Left cardiac atrium (tissue), 4 donors: ENCODE measurements at regions not wholly inside any gene's neighbourhood (a gene's known extent, or its start where the extent isn't known, plus 50 kb on each side); places are given as distances from the start of the nearest gene placed in this dataset.
"Not testable (repeated sequence)": the region's sequence is repeated elsewhere in the genome, so short reads cannot be mapped to it uniquely, and the experiment has no call there.

Experiments used
- ATAC-seq, 2 donors: fragments of 200-7000 bp; cut with Tn5 transposase; one replicate each; pipeline ENCODE4 v1.9.1; 2020; ENCODE audit warnings: mild to moderate bottlenecking in 2 of 2, moderate library complexity in 2 of 2
- DNase-seq: peaks from one replicate; pipeline ENCODE4 v3.0.0-alpha.2; 2020
- intact Hi-C, 2 donors: fragments of 100-400 bp; cut with DNase I; formaldehyde crosslinking; loops; one replicate each; pipeline versions ENCODE4 v1.14.1 to v1.15.1; 2022 to 2023
- donor health status: DM: no; HTN: yes; CAD: no.
- donor health status: DM: no; HTN: yes; CAD: no; lungs with severe emphysema.
- donor health status: DM: yes; HTN: yes; CAD: no.
- donor health status: Dilated cardiomyopathy.

DNA sequence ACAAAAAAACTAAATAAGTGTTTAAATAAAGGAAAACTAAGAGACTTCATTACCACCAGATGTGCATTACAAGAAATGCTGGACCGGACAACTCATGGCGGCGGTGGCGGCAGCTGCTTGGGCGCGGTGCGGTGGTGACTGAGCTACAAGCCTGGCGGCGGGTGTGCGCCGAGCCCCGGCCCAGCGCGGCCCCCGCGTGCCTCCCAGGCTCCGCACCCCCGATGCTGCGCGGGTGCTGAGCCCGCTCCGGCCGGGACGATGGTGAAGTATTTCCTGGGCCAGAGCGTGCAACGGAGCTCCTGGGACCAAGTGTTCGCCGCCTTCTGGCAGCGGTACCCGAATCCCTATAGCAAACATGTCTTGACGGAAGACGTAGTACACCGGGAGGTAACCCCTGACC, 52.2 kb upstream of the RCOR3 start:
- intact Hi-C loops, result no loop called here
- DNase-seq (no peak), ATAC-seq (no peak)

DNA sequence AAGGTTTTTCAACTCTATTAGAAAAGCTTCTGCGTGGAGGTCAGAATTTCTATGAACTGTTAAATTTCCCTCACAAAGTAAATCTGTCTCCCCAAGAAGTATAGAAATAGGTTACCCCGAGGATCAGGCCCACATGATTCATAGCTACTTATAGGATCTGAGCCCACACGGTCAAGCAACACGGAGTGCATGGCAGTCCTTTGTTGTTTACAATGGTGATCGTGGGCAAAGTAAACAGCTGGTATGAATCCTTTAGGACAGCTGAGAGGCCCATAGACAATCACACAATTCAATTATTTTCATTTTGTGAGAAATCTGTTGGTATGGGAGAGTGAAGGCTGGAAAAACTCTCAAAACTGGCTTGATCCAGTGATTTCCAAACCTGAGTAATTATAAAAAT, 58.9 kb upstream of the RCOR3 start:
- DNase-seq (no peak), ATAC-seq (no peak)
- intact Hi-C loops, result no loop called here

DNA sequence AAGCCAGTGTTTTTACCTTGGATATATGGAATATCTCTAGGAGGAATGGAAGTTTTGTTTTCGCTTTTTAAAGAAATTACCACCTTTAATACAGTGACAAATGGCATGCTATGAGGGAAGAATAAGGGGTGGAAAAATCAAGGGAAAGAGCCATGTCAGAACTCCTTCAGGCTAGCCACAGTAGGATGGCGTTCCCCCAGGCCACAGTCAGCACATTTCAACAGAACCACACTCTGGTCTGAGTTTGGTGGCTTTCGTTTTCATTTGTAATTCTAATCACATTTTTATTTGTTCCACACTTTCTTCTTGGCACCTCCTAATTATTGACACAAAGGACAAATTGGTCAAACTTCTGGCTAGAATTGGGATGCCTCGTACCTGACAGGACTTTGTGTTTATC, 60.3 kb upstream of the RCOR3 start:
- ATAC-seq (no peak), DNase-seq (no peak)
- intact Hi-C loops, result no loop called here

DNA sequence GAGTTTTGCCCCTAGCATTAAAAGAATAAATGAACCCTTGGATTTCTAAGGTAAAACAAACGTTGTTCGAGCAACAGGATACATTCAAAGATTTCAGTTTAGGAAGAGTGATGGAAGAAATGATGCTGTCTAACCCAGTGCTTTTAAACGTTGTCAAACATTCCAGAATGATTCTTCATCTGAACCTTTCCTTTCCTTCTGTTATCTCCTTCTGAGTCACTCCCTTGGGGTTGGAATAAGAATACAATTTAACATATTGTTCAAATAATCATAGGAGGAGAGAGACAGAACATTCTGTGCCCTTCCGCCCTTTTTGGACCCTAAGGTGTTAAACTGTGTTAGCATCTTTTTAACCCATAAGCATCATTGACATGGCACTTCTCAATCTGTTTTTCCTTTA, 61.1 kb upstream of the RCOR3 start:
- ATAC-seq, result peak in 1 of 2 donors; percentile 53
- intact Hi-C loops, result no loop called here
- no peak for DNase-seq

DNA sequence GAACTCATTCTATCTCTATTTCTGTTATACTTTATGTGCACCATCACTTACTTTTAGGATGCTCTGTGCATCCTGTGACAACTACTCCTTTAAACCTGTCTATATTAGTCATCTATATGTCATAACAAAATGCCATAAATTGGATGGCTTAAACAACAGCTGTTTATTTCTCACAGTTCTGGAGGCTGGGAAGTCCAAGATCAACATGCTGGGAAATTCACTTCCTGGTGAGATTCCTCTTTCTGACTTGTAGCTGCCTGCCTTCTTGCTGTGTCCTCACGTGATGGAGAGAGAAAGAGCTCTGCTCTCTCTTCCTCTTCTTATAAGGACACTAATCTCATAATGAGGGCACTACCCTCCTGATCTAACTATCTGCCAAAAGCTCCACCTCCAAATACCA, 62.3 kb upstream of the RCOR3 start:
- no peak for ATAC-seq
- intact Hi-C loops, result no loop called here
- no peak for DNase-seq

DNA sequence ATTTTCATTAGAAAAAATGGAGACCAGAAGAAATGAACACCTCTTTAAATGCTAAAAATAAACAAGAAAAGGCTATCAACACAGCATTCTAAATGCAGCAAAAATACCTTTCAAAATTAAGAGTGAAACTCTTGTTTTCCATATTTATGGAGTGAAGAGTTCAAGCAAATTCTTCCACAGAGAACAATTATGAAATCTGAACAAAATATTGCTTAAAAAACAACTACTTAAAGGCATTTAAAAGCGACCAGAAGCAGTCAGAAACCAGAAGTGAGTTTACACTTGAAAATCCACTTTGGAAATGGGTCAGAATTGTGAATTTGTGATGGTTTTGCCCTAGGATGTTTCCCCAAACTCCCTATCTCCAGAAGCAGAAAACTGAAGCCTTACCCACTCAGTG, 60.9 kb upstream of the KCNH1 start:
- DNase-seq (no peak), ATAC-seq (no peak)
- intact Hi-C loops, result no loop called here

DNA sequence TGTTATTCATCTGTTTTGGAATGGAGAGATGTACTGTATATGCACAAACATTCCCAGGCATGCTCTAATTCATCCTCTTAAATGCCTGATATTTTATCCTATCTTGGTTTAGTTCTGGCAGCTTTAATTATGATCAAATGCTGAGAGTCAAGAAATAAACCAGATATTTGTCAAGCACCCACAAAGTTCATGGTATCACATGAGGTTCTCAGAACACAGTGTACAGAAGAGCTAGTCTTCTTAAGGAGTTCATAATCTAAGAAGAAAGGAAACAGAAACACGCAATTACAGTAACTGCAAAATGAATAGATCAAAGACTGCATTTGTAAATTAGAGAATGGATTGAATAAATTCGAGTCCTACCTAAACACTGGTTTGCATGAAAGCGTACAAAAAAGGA, 58.3 kb upstream of the KCNH1 start:
- ATAC-seq (no peak), DNase-seq (no peak)
- intact Hi-C loops, result no loop called here

DNA sequence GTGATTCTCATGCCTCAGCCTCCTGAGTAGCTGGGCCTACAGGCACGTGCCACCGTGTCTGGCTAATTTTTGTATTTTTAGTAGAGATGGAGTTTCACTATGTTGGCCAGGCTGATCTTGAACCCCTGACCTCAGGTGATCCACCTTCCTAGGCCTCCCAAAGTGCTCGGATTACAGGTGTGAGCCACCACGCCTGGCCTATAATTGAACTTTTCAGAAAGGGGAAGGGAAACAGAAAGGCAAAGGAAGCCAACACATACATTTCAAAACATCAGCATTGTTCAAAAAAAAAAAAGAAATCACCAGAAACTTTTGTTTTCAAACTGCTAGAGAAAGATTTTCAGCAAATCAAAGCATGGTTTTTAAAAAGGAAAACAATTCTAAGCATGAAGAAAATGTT, 54.8 kb upstream of the KCNH1 start:
- intact Hi-C loops, DNase-seq, ATAC-seq: not testable (repeated sequence)

DNA sequence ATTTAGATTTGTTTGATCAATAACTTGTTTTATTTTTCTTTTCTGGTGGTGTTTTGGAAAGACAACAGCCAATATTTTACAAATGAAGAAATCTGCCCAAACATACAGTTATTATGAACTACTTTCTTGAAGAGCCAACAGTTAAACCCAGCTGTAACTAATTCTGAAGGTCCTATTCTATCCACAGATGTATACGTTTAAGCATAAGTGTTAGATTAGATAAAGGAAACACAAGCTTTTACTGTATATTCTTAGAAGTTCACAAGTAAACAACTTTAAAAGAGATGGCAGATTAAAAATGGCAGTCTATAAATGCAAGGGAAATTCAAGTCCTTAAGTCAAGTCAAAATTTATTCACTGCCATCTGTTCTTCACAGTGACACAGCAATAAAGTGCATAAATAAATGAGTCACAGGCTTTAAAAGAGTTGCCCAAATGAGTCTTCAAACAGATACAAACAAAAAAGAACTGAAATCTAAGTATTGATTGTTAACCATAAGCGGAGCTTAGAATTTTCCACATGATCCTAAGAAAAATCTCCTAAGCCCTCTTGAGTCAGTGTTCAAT, 49.9 kb upstream of the KCNH1 start:
- intact Hi-C loops, result no loop called here
- DNase-seq (no peak), ATAC-seq (no peak)
